Smooth muscle cell (in vitro differentiated cells): ENCODE measurements at regions not wholly inside any gene's neighbourhood (a gene's known extent, or its start where the extent isn't known, plus 50 kb on each side); places are given as distances from the start of the nearest gene placed in this dataset.

ENCODE experiments used
- DNase-seq: peaks from one replicate; lab custom pipeline; 2025; ENCODE audit not compliant: unreplicated experiment; lab: John Stamatoyannopoulos, UW
- H2AFZ ChIP-seq: fragments of 200-600 bp; sonication (generic); 2 replicates; pipeline ENCODE4 v1.6.0; 2016; ENCODE audit warnings: antibody characterized with exemption, low read depth, mild to moderate bottlenecking
- H3F3A ChIP-seq: fragments of 200-600 bp; sonication (generic); 2 replicates; pipeline ENCODE4 v1.6.0; 2017; ENCODE audit warnings: antibody characterized with exemption, low read depth
- H3K27ac ChIP-seq: fragments of 200-600 bp; sonication (generic); 2 replicates; pipeline ENCODE4 v1.5.1; 2016; ENCODE audit warnings: low read depth, mild to moderate bottlenecking
- H3K27me3 ChIP-seq: fragments of 200-600 bp; sonication (generic); 2 replicates; pipeline ENCODE4 v1.6.1; 2016; ENCODE audit warnings: low read depth, mild to moderate bottlenecking
- H3K36me3 ChIP-seq: fragments of 200-600 bp; sonication (generic); 2 replicates; pipeline ENCODE4 v1.5.1; 2016; ENCODE audit warnings: low read depth
- H3K4me1 ChIP-seq: fragments of 200-600 bp; sonication (generic); 2 replicates; pipeline ENCODE4 v1.5.1; 2016; ENCODE audit warnings: low read depth
- H3K4me2 ChIP-seq: fragments of 200-600 bp; sonication (generic); 2 replicates; pipeline ENCODE4 v1.6.0; 2016; ENCODE audit warnings: mild to moderate bottlenecking
- H3K4me3 ChIP-seq: fragments of 200-600 bp; sonication (generic); 2 replicates; pipeline ENCODE4 v1.5.1; 2016; ENCODE audit warnings: mild to moderate bottlenecking
- H3K79me2 ChIP-seq: fragments of 200-600 bp; sonication (generic); 2 replicates; pipeline ENCODE4 v1.6.0; 2016; ENCODE audit warnings: low read depth, mild to moderate bottlenecking
- H3K9ac ChIP-seq: fragments of 200-600 bp; sonication (generic); 2 replicates; pipeline ENCODE4 v1.6.0; 2016; ENCODE audit warnings: low read depth
- H3K9me3 ChIP-seq: fragments of 200-600 bp; sonication (generic); replicated peaks from 2 replicates; pipeline ENCODE4 v1.5.1; 2016; ENCODE audit warnings: low read depth
- H4K20me1 ChIP-seq: fragments of 200-600 bp; sonication (generic); 2 replicates; pipeline ENCODE4 v1.6.0; 2016; ENCODE audit warnings: low read depth
- CTCF ChIP-seq: fragments of 200-600 bp; sonication (generic); IDR thresholded peaks from 2 replicates; pipeline ENCODE4 v1.5.1; 2017; ENCODE audit warnings: borderline replicate concordance, mild to moderate bottlenecking, antibody characterized with exemption; ENCODE audit not compliant: insufficient read depth, poor library complexity, severe bottlenecking
- WGBS: methylation state at CpG from one replicate; pipeline ENCODE4 v1.1.7; 2016; ENCODE audit warnings: low lambda C conversion rate; 5-methylcytosine and 5-hydroxymethylcytosine counted together

GRCh38 chr12:94732367-94732990 lies 82.1 kb upstream of the TMCC3 start:
- 74% methylated on average over 13 of the region's 13 CpGs for WGBS
- H4K20me1 ChIP-seq, result no peaks in the 10 kb centered on the region
- no peak overlapping the region for H2AFZ ChIP-seq
- H3K4me3 ChIP-seq, result no peak overlapping the region
- no peaks in the 10 kb centered on the region for H3K79me2 ChIP-seq
- H3K9ac ChIP-seq, result no peak overlapping the region
- H3K36me3 ChIP-seq, result no peaks in the 10 kb centered on the region
- H3K4me1 ChIP-seq, result peaks cover 12% of the 10 kb centered on the region
- H3K4me2 ChIP-seq, result no peak overlapping the region
- no peak for DNase-seq
- H3K9me3 ChIP-seq, result no peaks in the 10 kb centered on the region
- no peaks in the 10 kb centered on the region for H3F3A ChIP-seq
- no peaks in the 10 kb centered on the region for H3K27me3 ChIP-seq
- no peak overlapping the region for H3K27ac ChIP-seq
- TF ChIP-seq CTCF, result no peak

GRCh38 chr12:94731733-94732360 lies 81.5 kb upstream of the TMCC3 start:
- no peak overlapping the region for H3K4me3 ChIP-seq

GRCh38 chr12:94730847-94731246 lies 80.5 kb upstream of the TMCC3 start:
- no peak for DNase-seq
- no peak overlapping the region for H3K9ac ChIP-seq
- no peak overlapping the region for H2AFZ ChIP-seq
- no peaks in the 10 kb centered on the region for H4K20me1 ChIP-seq
- H3K9me3 ChIP-seq, result no peaks in the 10 kb centered on the region
- WGBS, result 96% methylated on average over 4 of the region's 4 CpGs
- H3K4me1 ChIP-seq, result peaks cover 20% of the 10 kb centered on the region
- H3K27ac ChIP-seq, result no peak overlapping the region
- H3K79me2 ChIP-seq, result no peaks in the 10 kb centered on the region
- H3K36me3 ChIP-seq, result no peaks in the 10 kb centered on the region
- no peak for TF ChIP-seq CTCF
- H3K27me3 ChIP-seq, result no peaks in the 10 kb centered on the region
- no peak overlapping the region for H3K4me2 ChIP-seq
- H3K4me3 ChIP-seq, result no peak overlapping the region
- H3F3A ChIP-seq, result no peaks in the 10 kb centered on the region

More at GRCh38 chr12:94731733-94732360, 81.5 kb upstream of the TMCC3 start:
- Histone ChIP-seq H3K4me2 (no peak overlapping the region), H3F3A (no peaks in the 10 kb centered on the region), H3K36me3 (no peaks in the 10 kb centered on the region), H2AFZ (no peak overlapping the region), H3K9me3 (no peaks in the 10 kb centered on the region), H3K27ac (no peak overlapping the region), H3K9ac (no peak overlapping the region), H3K4me1 (peaks cover 12% of the 10 kb centered on the region), H3K79me2 (no peaks in the 10 kb centered on the region), H4K20me1 (no peaks in the 10 kb centered on the region), H3K27me3 (no peaks in the 10 kb centered on the region)
- DNase-seq, result no peak
- TF ChIP-seq CTCF, result no peak
- WGBS, result 52% methylated on average over 10 of the region's 10 CpGs
